ENCODE measurements at regions not wholly inside any gene's neighbourhood (a gene's known extent, or its start where the extent isn't known, plus 50 kb on each side); places are given as distances from the start of the nearest gene placed in this dataset.
"Not testable (repeated sequence)": the region's sequence is repeated elsewhere in the genome, so short reads cannot be mapped to it uniquely, and the experiment has no call there.

DNA sequence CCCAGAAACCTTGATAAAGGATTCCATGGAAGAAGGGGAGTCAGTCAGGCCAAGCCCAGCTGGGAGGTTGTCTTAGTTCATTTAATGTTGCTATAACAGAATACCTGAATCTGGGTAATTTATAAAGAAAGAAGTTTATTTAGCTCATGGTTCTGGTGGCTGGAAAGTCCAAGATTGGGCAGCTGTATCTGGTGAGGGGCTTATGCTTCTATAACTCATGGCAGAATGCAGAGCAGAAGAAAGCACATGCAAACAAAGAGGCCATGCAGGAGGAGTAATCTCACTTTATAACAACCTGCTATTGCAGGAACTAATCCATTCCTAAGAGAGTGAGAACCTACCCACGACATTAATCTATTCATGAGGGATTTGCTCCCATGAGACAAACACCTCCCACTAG lies 54.2 kb upstream of the ANKRD1 start:
- no peak for DNase-seq

DNA sequence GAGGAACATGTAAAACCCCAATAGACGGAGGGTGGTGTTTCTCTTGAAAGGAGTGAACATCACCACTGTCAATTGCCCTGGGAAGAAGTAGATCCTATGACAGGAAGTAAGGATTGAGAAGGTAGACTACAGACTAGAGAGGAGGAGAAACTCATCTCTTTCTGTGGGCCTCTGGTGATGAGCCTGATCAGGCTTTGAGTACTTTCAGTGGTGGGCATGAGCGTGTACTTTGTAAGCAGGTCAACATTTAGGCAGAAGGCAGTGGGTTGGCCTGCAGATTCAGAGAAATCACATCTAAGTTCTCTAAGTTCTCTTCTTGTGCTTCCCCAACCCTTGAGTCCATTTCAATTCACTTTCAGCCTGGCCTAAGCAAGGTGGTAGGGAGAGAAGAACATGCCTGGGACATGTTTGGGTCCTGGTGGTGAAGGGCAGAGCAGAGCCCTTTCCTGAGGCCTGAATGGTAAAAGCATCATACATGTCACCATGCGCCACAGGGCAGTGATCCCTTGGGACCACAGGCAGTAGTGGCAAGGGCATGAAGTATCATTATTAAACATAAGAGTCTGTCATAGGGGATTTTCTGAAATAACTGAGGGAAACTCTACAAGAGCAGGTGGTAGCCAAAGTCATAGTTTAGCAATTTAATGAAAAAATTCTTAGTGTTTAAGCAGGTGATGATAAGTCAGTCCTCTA lies 56.4 kb upstream of the ANKRD1 start:
- no peak for DNase-seq

DNA sequence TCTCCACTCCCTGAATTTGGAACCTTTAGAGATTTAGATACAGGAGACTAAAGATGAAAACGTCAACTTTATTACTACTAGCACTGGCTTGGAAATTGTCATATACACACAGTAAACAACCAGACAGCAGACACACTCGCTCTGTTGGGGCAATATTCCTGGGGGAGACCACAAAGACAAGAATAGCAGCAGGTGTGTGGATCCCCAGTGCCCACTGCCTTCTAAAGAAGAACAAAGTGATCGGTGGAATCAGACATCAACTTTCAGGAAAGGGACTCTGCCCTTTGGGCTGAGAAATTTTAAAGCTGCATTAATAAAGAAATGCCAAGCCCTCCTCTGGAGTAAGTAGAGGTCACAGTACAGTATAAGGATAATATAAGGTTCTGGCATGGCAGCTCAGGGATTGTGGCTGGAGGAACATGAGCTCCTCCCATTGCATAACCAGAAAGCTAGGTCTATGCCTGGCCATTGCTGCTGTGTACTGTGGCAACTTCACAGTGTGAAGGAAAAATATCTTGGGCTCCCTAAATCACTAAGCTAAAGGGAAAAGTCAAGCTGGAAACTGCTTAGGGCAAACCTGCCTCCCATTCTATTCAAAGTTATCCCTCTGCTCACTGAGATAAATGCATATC lies 57.1 kb upstream of the ANKRD1 start:
- DNase-seq, result no peak

DNA sequence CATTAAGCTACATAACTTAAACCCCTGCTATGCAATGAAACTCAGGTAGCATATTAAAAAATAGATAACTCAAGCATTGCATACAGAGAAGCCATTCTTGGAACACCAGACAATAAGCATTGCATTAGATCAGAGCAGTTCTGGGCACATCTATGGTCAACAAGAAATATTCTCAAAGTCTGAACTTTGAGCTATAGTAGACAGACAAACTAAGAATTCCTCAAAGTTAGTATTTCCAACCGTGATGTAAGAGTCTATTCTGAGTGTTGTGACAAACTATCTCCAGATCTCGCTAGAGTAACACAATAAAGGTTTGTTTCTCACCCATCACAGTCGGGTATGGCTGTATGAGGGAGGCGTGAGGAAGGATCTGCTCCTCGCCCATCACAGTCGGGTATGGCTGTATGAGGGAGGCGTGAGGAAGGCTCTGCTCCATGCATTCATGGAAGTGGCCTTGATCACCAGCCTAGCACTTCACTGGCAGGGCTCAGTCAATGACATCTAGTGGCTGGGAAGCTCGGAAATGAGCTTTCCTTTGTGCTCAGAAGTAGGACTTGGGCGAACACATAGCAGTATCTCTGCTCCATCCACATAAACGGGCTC lies 61.6 kb upstream of the ANKRD1 start:
- no peak for DNase-seq

DNA sequence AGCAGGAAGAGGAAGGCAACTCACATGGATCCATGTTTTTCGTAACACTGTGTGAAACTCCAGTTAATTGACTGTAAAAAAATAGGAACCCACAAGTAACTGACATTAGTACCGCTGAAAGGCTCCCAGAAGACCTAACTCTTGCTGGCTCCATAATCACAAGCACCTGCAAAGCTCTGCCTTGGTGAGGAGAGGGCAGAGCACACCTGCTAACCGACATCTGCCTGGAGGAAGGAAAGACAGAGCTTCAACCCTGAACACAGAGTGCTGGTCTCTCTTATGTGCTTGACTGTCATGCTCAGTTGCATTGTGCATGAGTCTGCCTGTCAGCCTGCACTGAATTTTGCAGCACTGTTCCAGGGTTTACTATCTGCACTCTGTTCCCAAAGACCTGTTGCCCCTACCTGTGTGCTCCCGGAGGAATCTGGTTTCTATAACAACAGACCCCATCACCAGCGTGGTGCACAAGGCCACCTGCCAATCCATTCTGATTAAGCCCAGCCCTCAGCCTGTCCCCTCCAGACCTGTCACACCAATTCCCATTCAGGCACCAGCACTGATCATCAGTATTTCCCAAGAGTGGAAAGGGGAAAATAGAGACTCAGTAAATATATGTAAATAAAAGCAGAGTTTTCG lies 63.1 kb upstream of the ANKRD1 start:
- DNase-seq, result no peak

DNA sequence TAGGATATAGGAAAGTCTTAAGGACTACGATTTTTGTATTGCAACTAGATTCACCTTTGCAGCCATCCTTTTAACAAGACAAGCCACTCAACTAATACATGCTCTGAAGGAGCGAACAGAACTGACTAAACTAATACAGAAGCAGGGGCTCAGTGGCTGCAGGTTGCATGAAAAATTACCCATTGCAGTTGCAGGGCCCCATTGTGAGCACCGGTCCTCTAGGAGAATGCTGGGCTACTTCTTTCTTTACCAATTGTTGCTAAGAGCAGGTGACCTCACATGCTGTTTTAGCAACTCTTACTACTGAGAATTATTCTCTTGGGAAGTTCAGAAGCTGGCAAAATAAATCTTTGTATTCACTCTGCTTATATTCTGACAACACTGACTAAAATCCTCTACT lies 64.0 kb upstream of the ANKRD1 start:
- no peak for DNase-seq

DNA sequence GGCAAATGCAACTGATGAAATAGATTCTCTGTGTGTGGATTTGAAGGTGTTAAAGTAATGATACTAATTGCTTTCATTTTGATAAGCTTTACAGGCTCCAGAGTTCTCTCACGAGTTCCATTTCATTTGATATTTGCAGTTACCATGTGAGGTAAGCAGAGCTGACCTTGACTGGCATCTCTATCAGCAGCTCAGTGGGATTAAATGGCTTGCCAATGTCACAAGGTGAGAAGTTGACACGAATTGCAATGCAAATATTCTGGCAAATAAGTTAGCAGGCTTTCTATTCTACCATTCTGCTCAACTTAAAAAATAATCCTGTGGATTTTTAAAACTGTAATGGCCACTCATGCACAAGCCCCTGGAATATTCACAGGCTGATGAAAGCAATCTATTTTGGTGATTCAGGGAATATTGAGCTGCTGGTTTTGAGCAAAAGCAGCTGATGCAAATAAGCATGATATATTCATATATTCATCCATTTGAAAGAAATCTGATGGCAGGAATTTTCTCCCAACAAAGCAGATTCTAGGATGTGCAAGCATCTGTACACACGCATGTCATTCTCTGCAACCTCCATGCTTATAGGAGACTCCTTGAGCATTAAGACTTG lies 64.5 kb upstream of the ANKRD1 start:
- DNase-seq, result no peak

DNA sequence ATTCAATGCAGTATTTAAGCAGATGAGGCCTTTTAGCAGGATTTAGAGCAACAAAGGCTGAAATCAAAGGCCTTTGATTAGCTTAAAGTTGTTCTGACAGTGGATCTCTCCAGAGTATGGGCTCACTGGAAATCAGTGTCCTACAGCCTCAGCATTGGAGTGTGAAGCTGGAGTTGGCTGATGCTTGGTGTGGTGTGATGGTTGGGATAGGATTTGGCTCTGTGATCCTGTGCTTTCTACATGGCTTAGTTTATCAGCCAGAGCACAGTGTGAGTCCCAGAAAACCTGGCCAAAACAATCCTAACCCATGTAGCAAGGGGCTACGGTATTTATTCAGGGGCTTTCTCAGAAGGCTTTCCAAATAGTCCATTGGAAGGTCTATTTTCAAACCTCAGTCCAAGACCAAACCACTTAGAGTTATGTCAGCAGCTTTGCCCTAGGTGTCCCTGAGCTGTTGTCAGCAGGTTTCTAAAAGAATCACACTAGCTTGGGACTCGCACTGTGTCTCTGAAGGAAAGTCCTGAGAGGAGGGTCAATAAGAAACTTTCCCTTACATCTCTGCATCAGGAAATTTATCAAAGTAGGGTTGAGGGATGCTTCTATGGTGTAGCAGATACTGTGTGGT lies 65.4 kb upstream of the ANKRD1 start:
- DNase-seq, result no peak

DNA sequence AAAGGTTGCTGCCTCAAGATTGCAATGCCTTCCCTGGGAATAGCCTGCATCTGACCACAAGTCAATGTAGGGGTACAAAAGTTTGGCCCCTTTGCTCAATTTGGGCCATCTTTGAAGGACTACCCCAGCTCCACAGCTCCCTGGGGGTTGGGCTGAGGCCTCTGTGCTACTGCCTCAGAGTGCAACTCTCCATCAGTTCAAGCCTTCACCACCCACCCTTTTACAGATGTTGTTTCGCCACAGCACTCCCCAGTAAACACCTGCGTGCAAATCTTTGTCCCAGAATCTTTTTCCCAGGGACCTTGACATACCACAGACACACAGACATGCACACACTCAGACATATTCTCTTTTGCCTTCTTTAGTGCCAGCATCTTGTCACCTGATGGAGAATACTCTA lies 66.0 kb upstream of the ANKRD1 start:
- no peak for DNase-seq

DNA sequence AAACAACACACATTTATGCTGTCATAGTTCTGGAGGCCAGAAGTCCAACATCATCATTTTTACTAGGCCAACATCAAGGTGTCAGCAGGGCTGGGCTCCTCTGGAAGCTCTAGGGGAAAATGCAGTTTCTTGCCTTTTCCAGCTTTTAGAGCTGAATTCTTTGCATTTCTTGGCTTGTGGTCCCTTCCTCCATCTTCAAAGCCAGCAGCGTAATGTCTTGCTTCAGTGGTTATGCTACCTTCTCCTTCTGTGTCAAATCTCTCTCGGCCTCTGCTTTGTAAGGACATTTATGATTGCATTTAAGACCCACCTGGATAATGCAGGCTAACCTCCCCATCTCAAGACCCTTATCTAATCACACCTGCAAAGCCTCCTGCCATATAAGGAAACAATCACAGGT lies 66.5 kb upstream of the ANKRD1 start:
- no peak for DNase-seq

DNA sequence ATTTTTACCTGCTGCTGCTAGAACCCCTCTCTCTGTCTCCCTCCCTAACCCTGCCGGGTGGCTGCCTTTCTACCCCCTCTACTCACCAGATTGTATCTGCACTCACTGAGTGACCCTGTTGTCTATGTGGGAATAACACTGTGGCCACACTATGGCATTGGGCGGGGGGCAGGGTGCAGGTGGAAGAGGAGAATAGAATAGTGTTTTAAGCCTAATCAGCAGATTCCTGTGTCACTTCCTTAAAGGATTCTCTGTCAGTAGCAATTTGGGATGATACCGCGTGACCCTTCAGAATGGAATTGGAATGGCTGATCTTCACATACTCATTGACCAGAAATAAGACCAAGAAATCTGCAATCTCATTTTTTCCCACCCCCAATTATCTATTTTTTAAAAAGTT lies 67.1 kb upstream of the ANKRD1 start:
- DNase-seq, result no peak

DNA sequence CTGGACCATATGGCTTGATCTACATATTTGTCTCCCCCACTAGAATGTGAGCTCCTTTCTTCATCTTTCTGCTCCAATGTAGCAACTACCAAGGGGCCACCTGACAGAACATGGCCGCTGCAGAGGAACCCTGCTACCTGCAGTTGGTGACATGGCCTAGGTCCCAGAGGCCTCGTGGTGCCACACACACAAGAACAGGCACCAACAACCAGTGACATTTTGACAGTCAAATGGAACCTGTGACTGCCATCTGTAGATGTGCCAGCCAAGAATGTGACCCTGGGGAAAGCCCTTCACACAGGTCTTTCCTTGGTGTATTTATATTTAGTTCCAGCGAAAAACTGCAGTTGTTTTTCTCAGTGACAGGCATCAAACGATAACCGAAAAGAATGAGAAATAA lies 67.9 kb upstream of the ANKRD1 start:
- DNase-seq, result no peak

DNA sequence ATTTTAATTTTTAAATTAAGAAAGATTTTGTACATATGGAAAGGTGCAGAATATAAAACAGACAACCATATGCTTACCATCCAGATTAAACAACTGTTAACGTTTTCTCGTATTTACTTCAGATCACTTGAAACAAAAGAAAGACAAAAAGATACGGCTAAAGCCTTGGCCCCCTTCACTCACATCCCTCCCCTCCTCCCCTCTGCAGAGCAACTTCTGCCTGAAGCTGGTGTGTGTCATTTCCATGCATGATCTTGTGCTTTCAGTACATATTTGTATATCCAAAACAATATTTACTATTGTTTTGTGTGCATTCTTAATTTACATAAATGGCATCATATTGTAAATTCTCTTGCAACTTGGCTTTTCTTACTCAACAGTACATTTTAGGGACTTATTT lies 68.5 kb upstream of the ANKRD1 start:
- no peak for DNase-seq

DNA sequence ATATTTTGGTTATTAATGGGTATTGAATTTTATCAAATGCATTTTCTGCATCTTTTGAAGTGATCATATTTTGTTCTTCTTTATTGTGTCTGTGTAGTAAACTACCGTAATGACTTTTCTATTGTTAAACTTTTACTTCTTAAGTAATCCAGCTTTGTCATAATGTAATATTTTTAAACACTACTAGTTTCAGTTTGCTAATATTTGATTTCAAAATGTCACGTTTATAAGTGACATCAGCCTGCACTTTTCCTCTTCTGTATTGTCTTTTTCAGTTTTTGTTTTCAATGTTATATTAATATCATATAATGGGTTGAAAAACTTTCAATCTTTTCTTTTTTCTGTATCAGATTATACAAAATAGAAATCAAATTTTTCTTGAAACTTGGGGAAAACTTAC lies 71.6 kb upstream of the ANKRD1 start:
- no peak for DNase-seq

DNA sequence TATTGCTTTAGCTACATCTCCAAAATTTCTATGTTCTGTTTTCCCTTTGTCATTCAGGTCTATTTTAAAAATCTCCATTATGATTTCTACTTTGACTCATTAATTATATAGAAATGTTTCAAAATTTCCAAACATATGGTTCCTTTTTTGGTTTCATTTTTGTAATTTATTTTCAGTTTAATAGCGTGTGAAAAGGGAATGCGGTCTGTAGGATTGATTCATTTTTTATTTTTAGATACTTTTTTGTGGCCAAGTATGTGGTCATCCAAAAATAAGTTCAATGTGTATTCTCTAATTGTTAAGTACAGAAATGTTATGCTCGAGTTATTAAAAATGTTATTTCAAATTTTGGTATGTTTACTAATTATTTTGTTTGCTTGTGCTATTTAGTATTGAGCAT lies 72.5 kb upstream of the ANKRD1 start:
- DNase-seq, result no peak

DNA sequence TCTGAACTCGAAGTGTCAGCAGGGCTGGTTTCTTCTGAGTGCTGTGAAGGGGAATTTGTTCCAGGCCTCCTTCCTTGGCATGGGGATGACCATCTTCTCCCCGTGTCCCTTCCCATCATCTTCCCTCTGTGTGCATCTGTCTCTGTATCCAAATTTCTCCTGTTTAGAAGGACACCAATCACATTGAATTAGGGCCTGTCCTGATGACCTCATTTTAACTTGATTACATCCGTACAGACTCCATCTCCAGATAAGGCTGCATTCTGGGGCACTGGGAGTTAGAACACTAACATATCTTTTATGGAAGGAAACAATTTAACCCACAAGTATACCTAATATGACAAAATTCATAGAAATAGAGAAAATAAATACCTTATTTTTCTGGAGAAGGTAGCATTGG lies 76.8 kb upstream of the ANKRD1 start:
- DNase-seq, result no peak

DNA sequence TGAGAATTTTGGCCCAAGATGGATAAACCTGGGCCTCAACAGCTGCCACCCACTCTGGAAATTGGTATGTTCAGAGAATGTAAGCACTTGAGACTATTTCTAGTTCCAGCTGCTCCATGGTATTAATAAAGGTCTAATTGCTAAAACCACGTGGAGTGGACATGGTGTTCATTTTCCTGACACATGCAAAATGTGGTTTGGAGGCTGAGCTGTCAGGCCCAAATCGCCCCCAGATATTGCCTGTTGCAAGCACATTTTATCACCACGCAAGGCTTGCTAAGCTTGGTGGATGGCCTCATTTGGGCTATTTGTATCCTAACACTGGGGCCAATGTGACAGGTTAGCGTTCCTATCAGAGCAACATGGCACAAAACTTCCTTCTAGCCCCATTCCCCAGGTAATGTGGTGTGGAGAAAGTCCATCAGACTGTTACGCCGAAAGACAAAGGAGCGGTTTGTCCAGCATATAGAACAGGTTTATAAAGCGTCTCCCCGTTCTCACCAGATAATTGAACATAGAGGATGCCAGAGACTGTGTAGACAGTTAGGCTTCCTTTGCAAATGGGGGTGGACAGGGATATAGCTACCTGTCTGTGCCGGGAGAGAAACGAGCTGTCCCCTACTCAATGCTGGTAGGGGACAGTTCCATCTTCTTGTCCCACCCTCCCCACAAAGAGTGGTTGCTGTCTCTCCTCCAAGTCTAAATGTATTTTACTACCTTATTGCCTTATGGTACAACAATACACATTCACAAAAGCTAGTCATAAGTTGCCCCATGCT lies 78.0 kb upstream of the ANKRD1 start:
- DNase-seq, result no peak

DNA sequence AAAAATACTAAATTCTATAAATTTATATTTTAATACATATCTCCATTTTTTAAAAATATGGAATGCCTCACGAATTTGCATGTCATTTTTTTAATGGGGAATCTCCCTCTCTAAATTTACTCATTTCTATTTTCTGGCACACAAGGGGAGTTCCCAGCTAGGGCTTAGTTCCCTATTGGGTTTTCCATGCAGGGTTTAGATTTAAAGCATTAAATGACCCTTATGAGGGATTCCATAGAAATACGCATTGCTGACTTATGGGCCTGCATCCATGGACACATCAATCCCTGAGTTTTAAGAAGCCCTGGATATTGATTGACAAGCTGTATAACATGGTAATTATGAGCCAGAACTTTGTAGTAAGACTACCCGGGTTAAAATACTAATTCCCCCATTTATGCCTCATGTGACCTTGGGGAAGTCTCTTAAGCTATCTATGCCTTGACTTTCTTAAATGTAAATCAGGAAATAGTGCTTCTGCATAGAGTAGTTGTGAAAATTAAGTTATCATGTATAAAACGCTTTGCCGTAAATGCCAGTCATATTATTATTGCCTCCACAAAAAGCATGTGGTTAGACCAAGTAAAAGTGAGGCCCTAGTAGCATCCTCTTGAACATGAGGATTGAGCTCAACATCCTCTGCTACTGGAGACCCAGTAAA lies 78.8 kb upstream of the ANKRD1 start:
- no peak for DNase-seq

DNA sequence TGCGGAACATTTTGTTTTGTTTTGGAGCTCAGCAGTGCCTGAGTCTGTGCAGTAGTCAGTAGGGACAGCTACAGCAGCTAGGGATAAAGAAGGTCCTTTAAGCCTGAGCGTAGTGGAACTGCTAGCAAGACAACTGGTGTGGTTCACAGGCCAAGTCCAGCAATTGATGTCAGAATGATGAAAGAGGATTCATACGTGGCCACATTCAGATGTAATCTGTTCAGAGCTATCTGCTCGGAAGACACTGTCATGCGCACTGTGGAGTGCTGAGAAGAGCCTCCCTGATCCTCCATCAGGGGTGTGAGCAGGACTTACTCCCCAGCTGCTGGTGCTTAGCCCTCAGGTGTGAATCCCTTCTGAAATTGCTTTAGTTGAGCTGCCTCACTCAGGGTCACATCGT lies 79.6 kb upstream of the ANKRD1 start:
- DNase-seq, result no peak

DNA sequence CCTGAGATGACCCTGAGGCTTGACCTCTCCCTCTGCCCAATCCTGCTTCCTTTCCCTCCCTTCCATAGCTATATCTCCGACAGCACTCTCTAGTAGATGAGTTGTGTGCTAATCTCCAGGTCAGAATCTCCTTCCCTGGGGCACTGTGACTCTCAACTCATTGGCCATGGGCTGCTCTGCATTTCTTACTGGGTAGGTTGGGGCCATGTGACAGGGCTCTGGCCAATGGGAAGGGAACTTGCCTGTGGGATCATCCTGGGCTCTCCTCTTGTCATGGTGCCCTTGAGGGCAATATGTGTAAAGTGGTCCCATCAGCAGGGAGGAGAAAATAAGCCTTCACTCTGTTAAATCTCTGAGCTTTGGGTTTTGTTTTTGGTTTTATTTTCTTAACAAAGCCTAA lies 80.1 kb upstream of the ANKRD1 start:
- no peak for DNase-seq

DNA sequence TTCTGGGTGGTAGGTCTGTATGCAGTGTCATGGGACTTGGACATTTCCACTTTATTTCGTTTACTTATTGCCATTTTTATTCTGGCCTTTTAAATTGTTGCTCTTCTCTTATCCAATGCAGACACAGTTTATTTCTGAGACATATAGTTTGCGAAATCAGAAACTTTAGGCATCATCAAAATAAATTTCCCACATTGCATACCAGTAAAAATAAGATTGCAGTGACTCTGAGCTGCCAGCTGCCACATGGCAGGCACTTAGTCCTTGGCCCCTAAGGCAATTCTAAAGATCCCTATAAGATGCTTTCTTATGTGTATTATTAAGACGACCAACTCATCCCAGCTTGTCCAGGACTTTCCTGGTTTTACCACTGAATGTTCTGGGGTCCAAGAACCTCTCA lies 81.8 kb upstream of the ANKRD1 start:
- DNase-seq, result no peak

DNA sequence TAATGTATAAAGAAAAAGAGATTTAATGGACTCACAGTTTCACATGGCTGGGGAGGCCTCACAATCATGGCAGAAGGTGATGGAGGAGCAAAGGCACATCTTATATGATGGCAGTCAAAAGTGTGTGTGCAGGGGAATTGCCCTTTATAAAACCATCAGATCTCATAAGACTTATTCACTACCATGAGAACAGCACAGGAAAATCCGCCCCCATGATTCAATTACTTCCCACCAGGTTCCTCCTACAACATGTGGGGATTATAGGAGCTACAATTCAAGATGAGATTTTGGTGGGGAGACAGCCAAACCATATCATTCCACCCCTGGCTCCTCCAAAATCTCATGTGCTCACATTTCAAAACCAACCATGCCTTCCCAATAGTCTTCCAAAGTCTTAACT lies 82.5 kb upstream of the ANKRD1 start:
- DNase-seq, result not testable (repeated sequence)

All from femur (tissue), 1 donor.